ENCODE measurements at regions not wholly inside any gene's neighbourhood (a gene's known extent, or its start where the extent isn't known, plus 50 kb on each side); places are given as distances from the start of the nearest gene placed in this dataset.
"Not testable (repeated sequence)": the region's sequence is repeated elsewhere in the genome, so short reads cannot be mapped to it uniquely, and the experiment has no call there.

DNA sequence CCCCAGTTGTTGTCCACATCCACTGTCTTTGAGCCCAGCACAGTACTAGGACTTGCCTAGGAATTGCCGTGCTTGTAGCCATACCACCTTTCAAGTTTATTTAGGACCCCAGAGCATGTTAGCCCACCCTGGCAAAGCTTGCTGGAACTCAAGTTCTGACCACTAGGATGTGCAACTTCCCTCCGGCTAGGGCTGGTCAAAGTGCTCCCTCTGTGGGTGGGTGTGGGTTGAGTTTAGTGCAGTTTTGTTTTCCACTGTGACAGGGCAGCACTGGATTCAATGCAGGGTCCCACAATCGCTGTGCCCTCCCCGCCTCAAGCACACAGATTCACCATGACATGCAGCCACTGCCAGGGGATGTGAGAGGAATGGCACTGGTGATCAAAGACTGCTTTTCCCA, 96.0 kb downstream of the RASGEF1B start:
- no peak for DNase-seq (ENCODE audit: low read depth in 1 of 2, low spot score in 1 of 2)

DNA sequence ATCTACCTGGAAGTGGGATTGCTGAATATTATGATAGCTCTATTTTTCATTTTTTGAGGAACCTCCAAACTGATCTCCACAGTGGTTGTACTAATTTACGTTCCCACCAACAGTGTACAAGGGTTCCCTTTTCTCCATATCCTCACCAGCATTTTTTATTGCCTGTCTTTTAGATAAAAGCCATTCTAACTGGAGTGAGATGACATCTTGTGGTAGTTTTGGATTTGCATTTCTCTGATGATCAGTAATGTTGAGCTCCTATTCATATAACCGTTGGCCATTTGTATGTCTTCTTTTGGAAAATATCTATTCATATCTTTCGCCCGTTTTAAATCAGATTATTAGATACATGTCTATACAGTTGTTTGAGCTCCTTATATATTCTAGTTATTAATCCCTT, 101.8 kb downstream of the RASGEF1B start:
- DNase-seq (ENCODE audit: low read depth in 1 of 2, low spot score in 1 of 2): no peak

DNA sequence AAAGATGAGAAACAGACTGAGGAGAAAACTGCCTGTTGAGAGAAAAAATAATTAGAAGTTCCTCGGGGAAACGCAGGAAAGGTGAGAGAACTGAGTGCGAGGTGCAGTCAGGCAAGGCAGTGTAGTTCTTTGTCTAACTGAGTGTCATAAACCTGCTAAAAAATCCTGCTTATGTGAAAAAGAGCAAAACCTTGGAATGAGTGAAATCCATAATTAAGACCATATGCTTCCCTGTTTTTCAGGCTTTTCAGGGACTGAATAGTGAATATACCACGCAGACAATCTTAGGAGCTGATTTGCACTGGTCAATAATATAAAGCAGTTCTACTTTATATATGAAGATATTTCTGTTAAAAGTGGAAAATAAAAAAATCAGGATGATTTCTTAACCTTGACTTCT, 104.9 kb downstream of the RASGEF1B start:
- no peak for DNase-seq (ENCODE audit: low read depth in 1 of 2, low spot score in 1 of 2)

DNA sequence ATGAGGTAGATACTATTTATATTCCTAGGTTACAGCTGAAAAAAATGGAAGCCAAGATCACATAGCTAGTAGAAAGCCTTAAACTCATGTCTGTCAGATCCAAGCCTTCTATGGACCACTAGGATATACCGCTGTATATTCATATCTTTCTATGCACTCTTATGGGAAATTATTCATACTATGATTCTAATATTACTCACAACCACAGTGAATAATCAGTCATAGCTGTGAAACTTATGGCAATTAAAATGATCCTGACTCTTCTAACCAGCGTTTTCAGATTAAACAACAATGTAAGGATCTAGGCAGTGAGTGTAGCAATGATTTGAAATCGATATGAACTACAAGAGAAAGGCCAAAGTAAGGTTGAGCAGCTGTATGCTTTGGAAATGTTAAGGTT, 111.0 kb downstream of the RASGEF1B start:
- no peak for DNase-seq (ENCODE audit: low read depth in 1 of 2, low spot score in 1 of 2)

DNA sequence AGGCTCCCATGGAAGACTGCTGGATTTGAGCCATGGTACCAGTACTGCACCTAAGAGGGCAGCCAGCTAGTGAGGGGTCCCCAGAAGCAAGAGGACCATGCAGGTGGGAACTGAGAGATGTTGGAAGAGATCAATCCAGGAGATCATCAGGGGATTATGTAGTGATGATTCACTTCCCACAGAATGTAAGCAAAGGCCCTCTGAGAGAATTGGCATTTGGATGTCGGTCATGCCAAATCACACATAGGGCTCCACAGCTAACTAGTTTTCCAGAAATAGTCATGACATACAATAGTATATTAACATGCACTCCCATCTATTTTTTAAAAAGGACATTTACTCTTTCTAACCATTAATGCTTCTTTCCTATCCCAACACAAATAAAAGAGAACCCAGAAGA, 112.5 kb downstream of the RASGEF1B start:
- no peak for DNase-seq (ENCODE audit: low read depth in 1 of 2, low spot score in 1 of 2)

DNA sequence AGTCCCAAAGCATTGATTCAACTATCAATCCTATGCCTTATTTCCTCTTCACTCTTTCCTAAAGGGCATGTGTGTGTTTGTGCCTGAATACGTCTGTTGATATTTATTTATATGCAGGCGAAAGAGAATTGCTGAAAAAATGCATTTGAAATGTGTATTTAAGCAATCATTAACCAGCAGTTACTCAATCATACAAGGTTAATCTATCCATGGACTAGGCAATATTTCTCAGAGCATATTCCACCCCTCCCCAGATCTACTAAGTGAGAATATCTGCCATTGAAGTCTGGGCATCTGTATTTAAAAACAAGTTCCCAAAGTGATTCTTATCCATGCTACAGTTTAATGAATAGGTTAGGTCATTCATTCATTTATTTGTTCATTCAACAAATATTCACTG, 113.6 kb downstream of the RASGEF1B start:
- no peak for DNase-seq (ENCODE audit: low read depth in 1 of 2, low spot score in 1 of 2)

DNA sequence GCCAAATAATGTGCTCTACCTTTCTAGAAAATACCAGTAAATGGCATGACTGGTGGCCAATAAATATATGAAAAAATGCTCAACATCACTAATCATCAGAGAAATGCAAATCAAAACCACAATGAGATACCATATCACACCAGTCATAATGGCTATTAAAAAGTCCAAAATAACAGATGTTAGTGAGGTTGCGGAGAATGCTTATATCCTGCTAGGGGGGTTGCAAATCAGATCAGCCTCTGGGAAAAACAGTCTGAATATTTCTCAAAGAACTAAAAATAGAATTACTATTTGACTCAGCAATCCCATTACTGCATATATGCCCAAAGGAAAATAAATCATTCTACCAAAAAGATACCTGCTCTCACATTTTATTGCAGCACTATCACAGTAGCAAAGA, 115.1 kb downstream of the RASGEF1B start:
- DNase-seq (ENCODE audit: low read depth in 1 of 2, low spot score in 1 of 2): no peak

DNA sequence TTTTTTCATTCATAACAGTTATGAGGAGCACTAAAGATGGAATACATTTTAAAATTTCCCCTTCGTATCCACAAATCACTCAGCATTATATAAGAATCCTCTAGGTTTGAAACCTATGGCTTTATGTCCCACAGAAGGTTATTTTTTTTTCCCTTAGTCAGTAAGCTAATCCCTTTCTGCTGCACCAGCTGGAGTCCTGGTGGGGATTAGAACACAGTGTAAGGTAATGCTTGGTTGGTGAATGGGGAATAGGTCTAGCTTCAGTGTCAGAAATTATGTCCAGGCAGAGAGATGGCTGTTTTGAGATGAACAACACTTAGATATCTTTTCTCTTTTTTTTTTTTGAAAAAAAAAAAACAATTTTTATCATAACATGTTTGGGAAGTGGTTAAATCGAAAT, 116.6 kb downstream of the RASGEF1B start:
- DNase-seq (ENCODE audit: low read depth in 1 of 2, low spot score in 1 of 2): no peak

DNA sequence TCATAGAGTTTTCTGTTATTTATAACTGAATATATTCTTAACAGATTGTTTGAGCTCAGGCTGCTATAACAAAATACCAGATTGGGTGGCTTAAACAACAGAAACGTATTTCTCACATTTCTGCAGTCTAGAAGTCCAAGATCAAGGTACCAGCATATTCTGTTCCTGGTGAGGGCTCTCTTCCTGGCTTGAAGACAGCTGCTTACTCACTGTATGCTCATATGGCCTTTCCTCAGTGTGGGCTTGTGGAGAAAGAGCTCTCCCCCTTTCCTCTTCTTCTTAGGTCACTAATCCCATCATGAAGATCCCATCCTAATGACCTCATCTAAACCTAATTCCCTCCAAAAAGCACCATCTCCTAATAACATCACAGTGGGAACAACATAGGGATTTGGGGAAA, 117.8 kb downstream of the RASGEF1B start:
- no peak for DNase-seq (ENCODE audit: low read depth in 1 of 2, low spot score in 1 of 2)

DNA sequence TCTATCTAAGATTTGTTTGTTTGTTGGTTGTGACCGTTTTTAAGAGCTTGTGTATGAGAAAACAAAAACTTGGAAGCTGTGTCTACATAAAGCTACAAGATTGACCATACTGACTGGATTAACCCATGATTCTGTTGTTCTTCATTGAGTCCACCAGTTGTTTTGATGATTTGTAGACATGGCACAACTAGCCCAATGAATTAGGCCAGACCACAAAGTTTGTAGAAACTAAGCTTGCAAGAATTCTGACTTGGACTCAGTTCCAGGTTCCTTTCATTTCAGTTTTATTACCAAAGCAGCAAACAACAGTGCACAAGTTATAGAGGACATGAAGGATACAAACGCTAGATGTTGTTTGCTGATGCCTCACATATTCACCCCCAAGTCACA, 119.3 kb downstream of the RASGEF1B start:
- DNase-seq (ENCODE audit: low read depth in 1 of 2, low spot score in 1 of 2): no peak

DNA sequence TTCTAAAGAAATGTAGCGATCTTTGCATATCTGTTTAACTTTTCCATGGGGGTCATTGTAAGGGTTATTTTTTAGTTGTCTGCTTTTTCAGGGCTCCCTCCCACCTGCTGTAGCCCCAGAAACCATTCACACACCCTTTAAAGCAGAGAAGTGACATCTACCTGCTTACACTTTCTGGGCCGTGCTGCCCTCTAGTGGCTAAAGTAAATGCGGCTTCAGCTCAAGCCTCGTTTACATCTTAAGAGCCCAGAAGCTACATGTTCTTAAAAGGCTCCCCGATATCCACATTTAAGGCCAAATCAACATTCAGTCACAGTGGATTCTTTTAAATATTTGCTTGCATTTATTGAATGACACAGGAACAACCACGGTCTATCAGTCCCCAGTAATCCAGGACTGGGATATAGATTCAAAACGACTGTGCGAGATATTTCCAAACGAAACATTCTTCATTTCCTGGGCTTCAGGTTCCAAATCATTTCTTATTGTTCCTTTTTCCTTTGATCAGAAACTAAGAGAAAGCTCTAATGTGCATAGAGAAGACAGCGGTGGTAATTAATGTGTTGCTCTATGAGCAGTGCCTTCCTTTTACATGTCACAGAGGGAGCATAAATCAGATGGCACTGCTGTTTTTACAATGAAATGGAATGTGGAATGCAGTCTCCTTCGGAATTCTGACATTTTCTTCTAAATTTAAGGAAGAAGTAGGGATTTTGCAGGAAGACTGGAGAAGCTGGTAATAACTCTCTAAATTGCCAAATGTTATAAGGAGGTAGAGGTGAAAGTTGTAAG, 119.9 kb downstream of the RASGEF1B start:
- DNase-seq (ENCODE audit: low read depth in 1 of 2, low spot score in 1 of 2): peak; percentile 24 to 61

DNA sequence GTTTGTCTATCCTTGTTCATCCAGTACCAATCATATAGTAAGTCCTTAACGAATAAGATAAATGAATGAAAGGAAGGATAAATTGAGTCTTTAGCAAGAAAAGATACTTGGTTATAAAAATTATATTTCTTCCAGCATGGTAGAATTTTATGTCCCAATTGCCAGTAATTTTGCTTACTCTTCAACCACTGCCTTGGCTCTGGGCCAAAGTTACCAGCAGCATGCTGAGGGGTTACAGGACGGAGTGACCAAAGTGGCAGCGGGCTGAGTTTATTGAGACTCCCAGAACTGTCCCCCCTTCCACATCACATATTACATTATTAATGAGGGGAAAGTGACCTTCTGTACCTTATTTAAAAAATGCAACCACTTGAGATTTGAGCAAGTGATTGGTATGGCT, 121.7 kb downstream of the RASGEF1B start:
- no peak for DNase-seq (ENCODE audit: low read depth in 1 of 2, low spot score in 1 of 2)

DNA sequence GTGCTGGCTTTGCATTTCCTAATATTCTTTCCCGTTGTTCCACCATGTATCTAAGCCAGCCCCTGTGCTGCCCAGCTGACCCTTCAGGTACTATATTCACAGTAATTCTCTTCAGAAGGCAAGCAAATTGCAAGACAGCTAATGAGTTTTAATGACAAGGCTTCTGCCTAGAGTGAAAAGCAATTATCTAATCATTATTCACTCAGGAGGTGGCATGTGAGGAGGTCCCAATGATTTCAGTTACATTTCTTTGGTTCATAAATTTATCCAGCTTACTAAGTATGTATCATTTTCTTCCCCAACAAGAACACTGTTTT, 123.0 kb downstream of the RASGEF1B start:
- DNase-seq (ENCODE audit: low read depth in 1 of 2, low spot score in 1 of 2): no peak

DNA sequence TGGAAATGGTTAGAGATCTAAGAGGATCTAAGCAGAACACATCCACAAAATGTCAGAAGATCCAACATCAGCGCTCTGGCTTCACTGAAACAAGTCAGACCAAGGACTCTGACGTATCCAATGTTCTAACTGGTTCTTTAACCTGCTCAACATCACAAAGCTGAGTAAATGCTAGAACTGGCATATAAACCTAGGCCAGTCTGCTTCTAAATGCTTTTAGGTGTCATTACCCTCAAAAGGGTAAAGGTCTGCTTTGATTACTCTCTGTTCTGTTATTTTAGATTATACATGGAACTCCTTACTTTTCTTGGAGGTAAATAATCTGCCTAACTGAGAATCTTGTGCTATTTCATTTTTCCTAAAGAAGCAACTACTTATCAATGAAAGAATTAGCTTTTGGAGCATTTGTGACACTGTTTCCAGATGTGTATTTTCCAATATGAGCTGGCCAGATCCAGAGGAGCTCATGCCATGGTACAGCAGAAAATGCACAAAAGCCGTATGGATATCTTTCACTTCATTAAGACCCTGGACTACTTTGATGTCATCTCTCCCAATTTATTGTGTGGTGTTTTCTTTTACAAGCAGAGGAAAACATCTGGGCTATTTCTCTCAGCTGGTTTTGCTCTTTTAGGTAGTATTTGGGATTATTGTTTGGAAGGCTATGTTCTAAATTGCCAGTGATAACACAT, 123.5 kb downstream of the RASGEF1B start:
- no peak for DNase-seq (ENCODE audit: low read depth in 1 of 2, low spot score in 1 of 2)

DNA sequence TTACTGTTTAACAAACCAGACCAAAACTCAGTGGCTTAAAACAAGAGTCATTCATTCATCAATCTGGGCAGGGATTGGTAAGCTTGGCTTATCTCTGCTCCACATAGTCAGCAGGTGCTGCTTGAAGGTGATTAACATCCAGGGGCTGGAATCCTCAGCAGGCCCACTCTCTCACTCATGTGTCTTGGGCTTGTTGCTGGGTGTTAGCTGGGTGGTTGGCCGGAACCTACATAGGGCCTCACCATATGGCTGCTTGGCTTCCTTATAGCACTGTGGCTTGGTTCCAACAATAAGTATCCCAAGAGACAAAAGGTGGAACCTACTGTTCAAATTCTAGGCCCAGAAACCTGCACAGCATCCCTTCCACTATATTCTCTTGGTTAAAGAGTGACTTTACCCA, 125.0 kb downstream of the RASGEF1B start:
- no peak for DNase-seq (ENCODE audit: low read depth in 1 of 2, low spot score in 1 of 2)

DNA sequence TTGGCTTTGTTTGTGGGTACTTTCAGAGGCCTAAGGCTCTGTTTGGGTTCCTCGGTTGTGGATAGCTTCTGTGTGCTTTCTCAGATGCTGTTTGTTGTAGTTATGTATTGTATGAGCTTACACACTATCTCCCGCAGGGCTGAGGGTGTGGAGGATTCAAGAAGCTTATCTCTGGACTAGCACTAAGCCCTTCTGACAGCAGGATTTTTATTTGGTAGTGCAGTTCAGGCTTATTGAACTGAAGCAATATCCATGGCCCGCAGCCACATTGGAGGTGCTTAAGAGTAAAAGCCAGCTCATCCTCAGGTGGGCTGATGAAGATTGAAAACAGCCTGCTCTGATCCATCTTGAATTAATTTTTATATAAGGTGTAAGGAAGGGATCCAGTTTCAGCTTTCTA, 128.2 kb downstream of the RASGEF1B start:
- DNase-seq (ENCODE audit: low read depth in 1 of 2, low spot score in 1 of 2): no peak

DNA sequence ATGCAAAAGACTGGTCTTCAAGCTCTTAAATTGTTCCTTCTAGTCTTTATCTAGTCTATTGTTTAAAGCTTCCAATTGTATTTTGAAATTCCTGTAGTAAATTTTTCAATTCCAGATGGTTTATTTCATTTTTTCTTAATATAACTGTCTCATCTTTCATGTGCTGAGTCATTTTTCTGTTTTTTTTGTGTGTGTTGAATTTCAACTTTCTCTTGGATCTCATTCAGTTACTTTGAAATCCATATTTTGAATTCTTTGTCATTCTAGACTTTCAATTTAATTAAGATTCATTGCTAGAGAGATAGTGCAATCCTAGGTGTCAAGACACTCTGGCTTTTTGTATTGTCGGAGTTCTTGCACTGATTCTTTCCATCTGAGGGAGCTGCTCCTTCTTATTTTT, 128.0 kb upstream of the PRKG2 start:
- no peak for DNase-seq (ENCODE audit: low read depth in 1 of 2, low spot score in 1 of 2)

DNA sequence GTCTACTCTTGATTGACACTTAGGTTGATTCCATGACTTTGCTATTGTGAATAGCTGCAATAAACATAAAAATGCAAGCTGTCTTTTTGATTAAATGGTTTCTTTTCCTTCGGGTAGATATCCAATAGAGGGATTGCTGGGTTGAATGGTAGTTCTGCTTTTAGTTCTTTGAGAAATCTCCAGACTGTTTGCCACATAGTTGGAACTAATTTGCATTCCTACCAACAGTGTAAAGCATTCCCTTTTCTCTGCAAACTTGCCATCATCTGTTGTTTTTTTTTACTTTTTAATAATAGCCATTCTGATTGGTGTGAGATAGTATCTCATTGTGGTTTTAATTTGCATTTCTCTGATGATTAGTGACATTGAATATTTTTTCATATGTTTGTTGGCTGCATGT, 122.2 kb upstream of the PRKG2 start:
- DNase-seq (ENCODE audit: low read depth in 1 of 2, low spot score in 1 of 2): no peak

DNA sequence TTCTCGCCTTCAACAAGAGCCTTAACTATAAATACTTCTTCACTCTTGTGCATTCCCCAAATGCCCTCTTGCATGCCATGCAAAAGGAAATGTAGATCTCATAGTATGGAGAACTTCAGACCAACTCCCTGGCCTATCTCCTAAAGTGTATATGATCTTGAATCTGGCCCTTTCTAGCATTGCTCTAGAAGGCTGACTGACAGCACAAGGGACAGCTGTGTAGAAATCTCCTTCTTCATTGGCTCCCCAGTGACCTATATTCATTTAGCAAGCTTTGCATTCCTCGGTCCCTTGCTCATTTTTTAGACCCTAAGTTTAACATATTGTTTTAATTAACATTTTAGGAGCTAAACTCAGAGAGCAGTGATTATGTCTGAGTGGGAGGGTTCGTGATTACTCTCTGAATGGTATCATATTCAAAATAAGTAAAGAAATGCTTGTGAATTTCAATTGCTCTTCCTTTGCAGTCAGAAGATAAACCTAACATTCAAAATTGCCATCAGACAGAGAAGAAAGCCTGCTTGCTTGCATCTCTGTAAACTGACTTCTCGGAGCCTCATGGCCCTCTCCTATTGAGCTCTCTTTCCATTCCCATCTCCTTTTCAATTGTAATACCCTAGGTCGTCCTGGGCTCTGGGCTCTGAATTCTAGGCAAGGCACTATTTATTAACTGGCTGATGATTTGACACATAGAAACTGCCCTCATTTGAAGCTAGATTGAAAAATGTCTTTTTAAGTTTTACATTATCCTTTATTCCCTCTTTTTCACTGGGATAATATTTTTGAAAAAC, 120.3 kb upstream of the PRKG2 start:
- no peak for DNase-seq (ENCODE audit: low read depth in 1 of 2, low spot score in 1 of 2)

DNA sequence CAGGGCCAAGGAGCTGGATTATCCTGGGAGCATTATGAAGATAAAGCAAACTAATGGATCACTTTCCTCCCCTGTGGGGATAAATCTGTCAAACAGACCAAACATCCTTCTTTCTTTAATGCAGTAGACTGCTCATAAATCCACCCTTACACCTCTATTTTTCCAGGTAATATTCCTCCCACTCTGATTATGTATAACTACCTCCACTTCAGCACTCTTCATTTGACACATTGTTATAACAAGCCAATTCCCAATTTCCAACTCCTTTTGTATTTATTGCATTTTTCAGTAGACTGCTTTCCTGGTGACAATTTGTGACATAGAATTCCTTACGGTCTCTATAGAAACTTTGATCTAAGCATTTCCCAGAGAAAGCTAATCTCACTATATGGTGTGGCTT, 115.0 kb upstream of the PRKG2 start:
- no peak for DNase-seq (ENCODE audit: low read depth in 1 of 2, low spot score in 1 of 2)

DNA sequence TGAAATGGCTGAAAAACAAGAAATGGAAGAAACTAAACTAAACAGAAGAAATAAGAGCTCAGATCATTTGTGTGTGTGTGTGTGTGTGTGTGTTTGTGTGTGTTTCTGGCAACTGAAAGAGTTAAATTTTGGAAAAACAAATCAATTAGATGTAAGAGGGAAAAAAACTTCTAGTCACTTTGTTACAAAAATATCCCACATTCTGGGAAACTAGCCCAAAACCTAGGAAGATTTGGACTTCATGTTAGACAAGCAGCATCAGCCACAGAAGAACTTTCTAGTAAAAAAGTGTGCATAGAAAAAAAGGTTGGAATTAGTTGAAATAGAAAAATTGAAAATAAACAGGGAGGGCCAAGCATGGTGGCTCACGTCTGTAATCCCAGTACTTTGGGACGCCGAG, 111.6 kb upstream of the PRKG2 start:
- no peak for DNase-seq (ENCODE audit: low read depth in 1 of 2, low spot score in 1 of 2)

DNA sequence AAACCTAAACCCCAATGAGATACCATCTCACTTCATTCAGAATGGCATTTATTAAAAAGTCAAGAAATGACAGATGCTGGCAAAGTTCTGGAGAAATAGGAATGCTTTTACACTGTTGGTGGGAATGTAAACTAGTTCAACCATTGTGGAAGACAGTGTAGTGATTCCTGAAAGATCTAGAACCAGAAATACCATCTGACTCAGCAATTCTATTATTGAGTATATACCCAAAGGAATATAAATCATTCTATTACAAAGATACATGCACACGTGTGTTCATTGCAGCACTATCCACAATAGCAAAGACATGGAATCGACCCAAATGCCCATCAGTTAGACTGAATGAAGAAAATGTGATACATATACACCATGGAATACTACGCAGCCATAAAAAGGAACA, 109.6 kb upstream of the PRKG2 start:
- DNase-seq (ENCODE audit: low read depth in 1 of 2, low spot score in 1 of 2): not testable (repeated sequence)

Data from activated CD4-positive, alpha-beta T cell treated with anti-CD3 and anti-CD28 coated beads, Interleukin-2, amount 50 U/mL, for 24 hours (primary cell).